ENCODE measurements at regions not wholly inside any gene's neighbourhood (a gene's known extent, or its start where the extent isn't known, plus 50 kb on each side); places are given as distances from the start of the nearest gene placed in this dataset.

DNA sequence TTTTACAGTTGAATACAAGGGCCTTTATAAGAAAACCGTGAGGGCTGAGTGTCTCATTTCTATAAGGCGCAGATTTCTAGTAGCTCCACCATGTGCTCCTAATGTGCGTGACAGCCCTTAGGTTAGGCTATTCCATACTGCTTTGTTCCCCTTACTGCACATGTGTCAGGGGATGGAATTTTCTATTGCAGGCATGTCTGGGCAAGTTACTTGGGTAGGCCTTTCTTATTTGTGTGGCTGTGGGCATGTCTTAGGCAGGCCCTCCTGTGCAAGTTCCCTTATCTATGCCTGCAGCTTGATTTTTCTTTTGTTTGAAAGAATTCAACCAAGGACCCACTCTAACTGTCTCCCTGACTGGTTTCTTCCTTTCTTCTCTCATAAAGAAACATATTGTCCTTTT lies 434.2 kb upstream of the CNTN3 start:
- TF ChIP-seq ZFP30 (CRISPR knock-in tag; IDR thresholded peaks at IDR 0.05): no peak
- no peak for TF ChIP-seq ISL1 (CRISPR knock-in tag; IDR thresholded peaks at IDR 0.05)
- TF ChIP-seq TCF4 (CRISPR knock-in tag; IDR thresholded peaks at IDR 0.05; ENCODE audit: borderline replicate concordance): no peak
- no peak for TF ChIP-seq ZNF565 (CRISPR knock-in tag; conservative IDR thresholded peaks at IDR 0.05; ENCODE audit: low read depth)
- TF ChIP-seq CSDC2 (CRISPR knock-in tag; IDR thresholded peaks at IDR 0.05): no peak
- ATAC-seq: no peak

DNA sequence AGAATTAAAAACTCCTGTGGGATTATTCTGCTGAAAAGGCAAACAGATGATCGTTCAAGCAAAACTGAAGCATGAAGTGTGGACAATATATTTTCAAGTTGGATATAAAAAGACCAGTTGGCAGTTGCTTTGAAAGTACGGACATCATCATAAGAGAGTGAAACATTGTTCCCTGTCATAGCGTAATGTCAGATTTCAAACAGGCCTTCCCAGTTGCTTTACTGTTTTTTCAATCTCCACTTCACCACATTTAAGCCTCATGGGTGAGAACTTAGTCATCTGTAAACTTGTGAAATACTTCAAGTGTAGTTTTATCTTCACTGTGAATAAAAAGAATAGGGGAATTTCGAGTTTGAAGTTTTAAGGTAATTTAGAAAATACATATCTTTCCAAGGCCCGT lies 435.1 kb upstream of the CNTN3 start:
- ATAC-seq: no peak
- TF ChIP-seq ESRRG (CRISPR knock-in tag; IDR thresholded peaks at IDR 0.05) (no peak), ZFP3 (CRISPR knock-in tag; IDR thresholded peaks at IDR 0.05) (no peak), ZNF70 (CRISPR knock-in tag; IDR thresholded peaks at IDR 0.05) (no peak), GLIS3 (CRISPR knock-in tag; IDR thresholded peaks at IDR 0.05) (no peak), TCF4 (CRISPR knock-in tag; IDR thresholded peaks at IDR 0.05; ENCODE audit: borderline replicate concordance) (no peak), CSDC2 (CRISPR knock-in tag; IDR thresholded peaks at IDR 0.05) (no peak)
- TF ChIP-seq, protein P1, sequence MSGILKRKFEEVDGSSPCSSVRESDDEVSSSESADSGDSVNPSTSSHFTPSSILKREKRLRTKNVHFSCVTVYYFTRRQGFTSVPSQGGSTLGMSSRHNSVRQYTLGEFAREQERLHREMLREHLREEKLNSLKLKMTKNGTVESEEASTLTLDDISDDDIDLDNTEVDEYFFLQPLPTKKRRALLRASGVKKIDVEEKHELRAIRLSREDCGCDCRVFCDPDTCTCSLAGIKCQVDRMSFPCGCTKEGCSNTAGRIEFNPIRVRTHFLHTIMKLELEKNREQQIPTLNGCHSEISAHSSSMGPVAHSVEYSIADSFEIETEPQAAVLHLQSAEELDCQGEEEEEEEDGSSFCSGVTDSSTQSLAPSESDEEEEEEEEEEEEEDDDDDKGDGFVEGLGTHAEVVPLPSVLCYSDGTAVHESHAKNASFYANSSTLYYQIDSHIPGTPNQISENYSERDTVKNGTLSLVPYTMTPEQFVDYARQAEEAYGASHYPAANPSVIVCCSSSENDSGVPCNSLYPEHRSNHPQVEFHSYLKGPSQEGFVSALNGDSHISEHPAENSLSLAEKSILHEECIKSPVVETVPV (CRISPR knock-in tag; IDR thresholded peaks at IDR 0.05): no peak

DNA sequence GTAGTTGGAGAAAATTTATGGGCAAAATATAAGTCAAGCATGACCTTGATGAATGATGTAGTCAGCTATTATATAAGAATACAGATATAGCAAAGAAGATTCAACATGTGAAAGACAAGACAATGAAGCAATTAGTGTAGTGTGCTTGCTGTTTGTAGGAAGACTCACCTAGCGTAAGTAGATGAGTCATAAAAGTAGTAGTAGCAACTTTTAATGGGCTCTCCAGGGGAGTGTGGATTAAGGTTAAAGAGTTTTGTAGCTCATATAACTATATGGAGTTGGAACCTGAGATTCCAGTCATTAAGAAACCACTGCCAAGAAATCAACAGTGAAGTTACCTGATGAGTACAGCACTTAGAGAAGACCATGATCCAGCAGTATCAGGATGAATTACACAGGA lies 444.7 kb upstream of the CNTN3 start:
- TF ChIP-seq ZFP30 (CRISPR knock-in tag; IDR thresholded peaks at IDR 0.05): no peak
- no peak for TF ChIP-seq RARB (CRISPR knock-in tag; IDR thresholded peaks at IDR 0.05)
- TF ChIP-seq, protein P2, sequence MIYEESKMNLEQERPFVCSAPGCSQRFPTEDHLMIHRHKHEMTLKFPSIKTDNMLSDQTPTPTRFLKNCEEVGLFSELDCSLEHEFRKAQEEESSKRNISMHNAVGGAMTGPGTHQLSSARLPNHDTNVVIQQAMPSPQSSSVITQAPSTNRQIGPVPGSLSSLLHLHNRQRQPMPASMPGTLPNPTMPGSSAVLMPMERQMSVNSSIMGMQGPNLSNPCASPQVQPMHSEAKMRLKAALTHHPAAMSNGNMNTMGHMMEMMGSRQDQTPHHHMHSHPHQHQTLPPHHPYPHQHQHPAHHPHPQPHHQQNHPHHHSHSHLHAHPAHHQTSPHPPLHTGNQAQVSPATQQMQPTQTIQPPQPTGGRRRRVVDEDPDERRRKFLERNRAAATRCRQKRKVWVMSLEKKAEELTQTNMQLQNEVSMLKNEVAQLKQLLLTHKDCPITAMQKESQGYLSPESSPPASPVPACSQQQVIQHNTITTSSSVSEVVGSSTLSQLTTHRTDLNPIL (CRISPR knock-in tag; IDR thresholded peaks at IDR 0.05; ENCODE audit: low read depth): no peak
- no peak for TF ChIP-seq ZNF70 (CRISPR knock-in tag; IDR thresholded peaks at IDR 0.05)
- TF ChIP-seq, protein P3, sequence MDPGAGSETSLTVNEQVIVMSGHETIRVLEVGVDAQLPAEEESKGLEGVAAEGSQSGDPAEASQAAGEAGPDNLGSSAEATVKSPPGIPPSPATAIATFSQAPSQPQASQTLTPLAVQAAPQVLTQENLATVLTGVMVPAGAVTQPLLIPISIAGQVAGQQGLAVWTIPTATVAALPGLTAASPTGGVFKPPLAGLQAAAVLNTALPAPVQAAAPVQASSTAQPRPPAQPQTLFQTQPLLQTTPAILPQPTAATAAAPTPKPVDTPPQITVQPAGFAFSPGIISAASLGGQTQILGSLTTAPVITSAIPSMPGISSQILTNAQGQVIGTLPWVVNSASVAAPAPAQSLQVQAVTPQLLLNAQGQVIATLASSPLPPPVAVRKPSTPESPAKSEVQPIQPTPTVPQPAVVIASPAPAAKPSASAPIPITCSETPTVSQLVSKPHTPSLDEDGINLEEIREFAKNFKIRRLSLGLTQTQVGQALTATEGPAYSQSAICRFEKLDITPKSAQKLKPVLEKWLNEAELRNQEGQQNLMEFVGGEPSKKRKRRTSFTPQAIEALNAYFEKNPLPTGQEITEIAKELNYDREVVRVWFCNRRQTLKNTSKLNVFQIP (CRISPR knock-in tag; IDR thresholded peaks at IDR 0.05; ENCODE audit: borderline replicate concordance, low read depth): no peak
- no peak for TF ChIP-seq OSR1 (CRISPR knock-in tag; IDR thresholded peaks at IDR 0.05)
- no peak for TF ChIP-seq ARNTL (CRISPR knock-in tag; IDR thresholded peaks at IDR 0.05; ENCODE audit: borderline replicate concordance, low read depth)
- TF ChIP-seq ZNF8 (CRISPR knock-in tag; IDR thresholded peaks at IDR 0.05): no peak
- TF ChIP-seq SNAI2 (CRISPR knock-in tag; IDR thresholded peaks at IDR 0.05): no peak
- no peak for TF ChIP-seq ZC3H10 (CRISPR knock-in tag; IDR thresholded peaks at IDR 0.05)
- no peak for TF ChIP-seq ESRRG (CRISPR knock-in tag; IDR thresholded peaks at IDR 0.05)
- TF ChIP-seq ZNF565 (CRISPR knock-in tag; conservative IDR thresholded peaks at IDR 0.05; ENCODE audit: low read depth): no peak
- TF ChIP-seq, protein P4, sequence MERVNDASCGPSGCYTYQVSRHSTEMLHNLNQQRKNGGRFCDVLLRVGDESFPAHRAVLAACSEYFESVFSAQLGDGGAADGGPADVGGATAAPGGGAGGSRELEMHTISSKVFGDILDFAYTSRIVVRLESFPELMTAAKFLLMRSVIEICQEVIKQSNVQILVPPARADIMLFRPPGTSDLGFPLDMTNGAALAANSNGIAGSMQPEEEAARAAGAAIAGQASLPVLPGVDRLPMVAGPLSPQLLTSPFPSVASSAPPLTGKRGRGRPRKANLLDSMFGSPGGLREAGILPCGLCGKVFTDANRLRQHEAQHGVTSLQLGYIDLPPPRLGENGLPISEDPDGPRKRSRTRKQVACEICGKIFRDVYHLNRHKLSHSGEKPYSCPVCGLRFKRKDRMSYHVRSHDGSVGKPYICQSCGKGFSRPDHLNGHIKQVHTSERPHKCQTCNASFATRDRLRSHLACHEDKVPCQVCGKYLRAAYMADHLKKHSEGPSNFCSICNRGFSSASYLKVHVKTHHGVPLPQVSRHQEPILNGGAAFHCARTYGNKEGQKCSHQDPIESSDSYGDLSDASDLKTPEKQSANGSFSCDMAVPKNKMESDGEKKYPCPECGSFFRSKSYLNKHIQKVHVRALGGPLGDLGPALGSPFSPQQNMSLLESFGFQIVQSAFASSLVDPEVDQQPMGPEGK (CRISPR knock-in tag; IDR thresholded peaks at IDR 0.05; ENCODE audit: borderline replicate concordance): no peak
- no peak for TF ChIP-seq ZFP3 (CRISPR knock-in tag; IDR thresholded peaks at IDR 0.05)
- TF ChIP-seq TCF4 (CRISPR knock-in tag; IDR thresholded peaks at IDR 0.05; ENCODE audit: borderline replicate concordance): no peak
- ATAC-seq: no peak

DNA sequence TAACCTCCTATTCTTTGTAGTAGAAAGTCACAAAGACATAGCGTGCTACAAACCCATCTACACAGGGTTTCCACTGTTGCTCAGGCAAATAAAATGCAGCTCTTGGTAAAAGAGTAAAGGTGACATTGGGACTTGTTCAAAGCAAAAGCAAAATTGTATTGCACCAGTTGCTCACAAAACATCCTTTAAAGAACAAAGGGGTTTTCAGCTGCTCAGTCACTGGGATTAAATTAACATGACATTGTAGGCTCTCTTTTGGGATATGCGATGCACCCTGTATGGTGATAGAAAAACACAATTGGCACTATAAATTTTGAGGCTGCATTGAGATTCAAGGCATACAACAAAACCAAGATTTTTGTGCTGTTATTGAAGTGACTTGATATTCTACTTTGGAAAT lies 447.3 kb upstream of the CNTN3 start:
- no peak for TF ChIP-seq ZNF70 (CRISPR knock-in tag; IDR thresholded peaks at IDR 0.05)
- TF ChIP-seq, protein P2 (CRISPR knock-in tag; IDR thresholded peaks at IDR 0.05; ENCODE audit: low read depth): no peak
- ATAC-seq: no peak

DNA sequence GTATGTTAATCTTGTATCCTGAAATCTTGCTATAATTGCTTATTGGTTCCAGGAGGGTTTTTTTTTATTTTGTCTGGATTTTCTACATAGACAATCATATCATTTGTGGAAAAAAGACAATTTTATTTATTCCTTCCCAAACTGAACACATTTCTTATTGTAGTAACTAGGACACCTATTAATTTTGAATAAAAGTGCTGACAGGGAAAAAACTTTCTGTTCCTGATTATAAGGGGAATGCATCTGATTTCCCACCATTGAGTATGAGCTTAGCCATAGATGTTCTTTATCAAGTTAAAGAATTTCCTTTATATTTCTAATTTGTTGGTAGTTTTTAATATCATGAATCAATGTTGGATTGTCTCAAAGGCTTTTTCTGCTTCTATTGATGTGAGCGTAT lies 460.7 kb upstream of the CNTN3 start:
- ATAC-seq: no peak
- TF ChIP-seq SNAI2 (CRISPR knock-in tag; IDR thresholded peaks at IDR 0.05) (no peak), TOX (CRISPR knock-in tag; IDR thresholded peaks at IDR 0.05; ENCODE audit: borderline replicate concordance) (no peak), RARB (CRISPR knock-in tag; IDR thresholded peaks at IDR 0.05) (no peak), CSDC2 (CRISPR knock-in tag; IDR thresholded peaks at IDR 0.05) (no peak), ZC3H10 (CRISPR knock-in tag; IDR thresholded peaks at IDR 0.05) (no peak), ARNTL (CRISPR knock-in tag; IDR thresholded peaks at IDR 0.05; ENCODE audit: borderline replicate concordance, low read depth) (no peak)

Measured in SK-N-SH treated with all-trans-retinoic acid at 6 μM for 48 hours (cell line).